Spleen (tissue), 11 donors: ENCODE measurements at regions not wholly inside any gene's neighbourhood (a gene's known extent, or its start where the extent isn't known, plus 50 kb on each side); places are given as distances from the start of the nearest gene placed in this dataset.
"Not testable (repeated sequence)": the region's sequence is repeated elsewhere in the genome, so short reads cannot be mapped to it uniquely, and the experiment has no call there.

Experiments
- DNase-seq: peaks from one replicate; pipeline ENCODE4 v3.0.0-alpha.2; 2020
- H3K27ac ChIP-seq, 8 donors: fragments of 200-600 bp; sonication (generic) in 7 of 8; 1 replicate in 4 of 8; 2 replicates in 4 of 8; pipeline versions ENCODE4 v1.5.0 to v1.8.0; 2016 to 2021; ENCODE audit warnings: inconsistent platforms in 4 of 8, mild to moderate bottlenecking in 4 of 8, moderate library complexity in 1 of 8
- H3K27me3 ChIP-seq, 7 donors: fragments of 200-600 bp; sonication (generic) in 6 of 7; replicated peaks in 1 of 7; 1 replicate in 4 of 7; 2 replicates in 3 of 7; pipeline versions ENCODE4 v1.5.0 to v1.8.0; 2016 to 2021; ENCODE audit warnings: inconsistent platforms in 3 of 7, mild to moderate bottlenecking in 1 of 7
- H3K36me3 ChIP-seq, 6 donors: fragments of 200-600 bp; sonication (generic) in 5 of 6; 1 replicate in 4 of 6; 2 replicates in 2 of 6; pipeline versions ENCODE4 v1.5.0 to v1.8.0; 2016 to 2021; ENCODE audit warnings: inconsistent platforms in 2 of 6
- H3K4me1 ChIP-seq, 6 donors: fragments of 200-600 bp; sonication (generic) in 5 of 6; 1 replicate in 3 of 6; 2 replicates in 3 of 6; pipeline versions ENCODE4 v1.5.0 to v1.8.0; 2016 to 2021; ENCODE audit warnings: inconsistent platforms in 3 of 6
- H3K4me3 ChIP-seq, 8 donors: fragments of 200-600 bp; sonication (generic) in 7 of 8; 1 replicate in 4 of 8; 2 replicates in 4 of 8; pipeline versions ENCODE4 v1.5.0 to v1.8.0; 2016 to 2021; ENCODE audit warnings: inconsistent platforms in 4 of 8, mild to moderate bottlenecking in 4 of 8, moderate library complexity in 2 of 8
- H3K9me3 ChIP-seq, 8 donors: fragments of 200-600 bp; sonication (generic) in 7 of 8; 1 replicate in 4 of 8; 2 replicates in 4 of 8; pipeline versions ENCODE4 v1.5.0 to v1.8.0; 2016 to 2021; ENCODE audit warnings: inconsistent platforms in 4 of 8
- POLR2A ChIP-seq, 3 donors: fragments of 450-650 bp; IDR thresholded peaks; one replicate each; pipeline ENCODE4 v1.5.1; 2017; ENCODE audit warnings: antibody characterized with exemption in 3 of 3, mild to moderate bottlenecking in 1 of 3
- POLR2AphosphoS5 ChIP-seq, 3 donors: sonication (generic); formaldehyde crosslinking; IDR thresholded peaks; one replicate each; pipeline ENCODE4 v1.5.1; 2017; ENCODE audit warnings: antibody characterized with exemption in 3 of 3
- WGBS, 5 donors: extraction: QIAGEN DNeasy Blood & Tissue Kit in 3 of 5; methylation state at CpG; one replicate each; pipeline versions ENCODE4 v1.1.5 to v1.1.7; 2013 to 2018; 5-methylcytosine and 5-hydroxymethylcytosine counted together
- intact Hi-C: fragments of 100-400 bp; cut with DNase I; formaldehyde crosslinking; loops from one replicate; pipeline ENCODE4 v1.15.0; 2023; ENCODE audit warnings: low total_unique reads
- TF ChIP-seq, protein P1 (sequence below), 11 experiments: fragments of 200-600 bp in 7 of 11; fragments of 450-650 bp in 4 of 11; sonication (generic) in 4 of 11; IDR thresholded peaks in 8 of 11; conservative IDR thresholded peaks in 3 of 11; 1 replicate in 7 of 11; 2 replicates in 4 of 11; pipeline versions ENCODE4 v1.4.0 to v1.8.0; 2016 to 2021; ENCODE audit warnings: antibody characterized with exemption in 11 of 11, inconsistent platforms in 4 of 11, mild to moderate bottlenecking in 1 of 11
- donor health status: healthy with polysubstance abuse.
- donor health status: DM: no; HTN: no; CAD: no; lungs with moderate emphysema.
- donor health status: DM: no; HTN: no; CAD: no.
- donor health status: Bipolar disorder and iron deficiency.
- donor health status: healthy.
- donor health status: DM: no; HTN: no; CAD: no.
- donor health status: DM: yes; HTN: yes; CAD: no.

DNA sequence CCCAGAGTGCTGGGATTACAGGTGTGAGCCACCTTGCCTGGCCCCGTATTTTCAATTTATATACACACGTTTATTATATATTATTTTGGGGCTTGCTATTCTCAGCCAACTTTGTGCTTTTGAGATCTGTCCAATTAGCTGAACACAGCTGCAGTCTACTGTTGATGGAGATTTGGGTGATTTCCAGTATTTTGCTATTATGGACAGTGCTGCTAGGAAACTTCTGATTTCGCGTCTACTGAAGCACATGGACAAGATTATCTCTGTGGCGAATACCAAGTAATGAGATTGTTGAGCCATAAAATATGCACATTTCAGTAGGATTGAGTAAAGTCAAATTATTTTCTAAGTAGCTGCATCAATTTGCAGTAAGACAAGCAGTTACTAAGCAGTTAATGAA lies 1731.2 kb upstream of the CDH6 start:
- intact Hi-C loops = no loop called here
- H3K9me3 ChIP-seq = peaks cover 0 to 13% (median 4%) of the 10 kb centered on the region in 8 donors
- H3K4me3 ChIP-seq = no peak overlapping the region
- DNase-seq = no peak
- TF ChIP-seq POLR2A (IDR thresholded peaks at IDR 0.05) (no peak), POLR2AphosphoS5 (IDR thresholded peaks at IDR 0.05) (no peak)
- TF ChIP-seq, protein P1, sequence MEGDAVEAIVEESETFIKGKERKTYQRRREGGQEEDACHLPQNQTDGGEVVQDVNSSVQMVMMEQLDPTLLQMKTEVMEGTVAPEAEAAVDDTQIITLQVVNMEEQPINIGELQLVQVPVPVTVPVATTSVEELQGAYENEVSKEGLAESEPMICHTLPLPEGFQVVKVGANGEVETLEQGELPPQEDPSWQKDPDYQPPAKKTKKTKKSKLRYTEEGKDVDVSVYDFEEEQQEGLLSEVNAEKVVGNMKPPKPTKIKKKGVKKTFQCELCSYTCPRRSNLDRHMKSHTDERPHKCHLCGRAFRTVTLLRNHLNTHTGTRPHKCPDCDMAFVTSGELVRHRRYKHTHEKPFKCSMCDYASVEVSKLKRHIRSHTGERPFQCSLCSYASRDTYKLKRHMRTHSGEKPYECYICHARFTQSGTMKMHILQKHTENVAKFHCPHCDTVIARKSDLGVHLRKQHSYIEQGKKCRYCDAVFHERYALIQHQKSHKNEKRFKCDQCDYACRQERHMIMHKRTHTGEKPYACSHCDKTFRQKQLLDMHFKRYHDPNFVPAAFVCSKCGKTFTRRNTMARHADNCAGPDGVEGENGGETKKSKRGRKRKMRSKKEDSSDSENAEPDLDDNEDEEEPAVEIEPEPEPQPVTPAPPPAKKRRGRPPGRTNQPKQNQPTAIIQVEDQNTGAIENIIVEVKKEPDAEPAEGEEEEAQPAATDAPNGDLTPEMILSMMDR (IDR thresholded peaks at IDR 0.05 in 8 of 11, conservative IDR thresholded peaks at IDR 0.05 in 3 of 11) = no peak
- WGBS, 5 donors = 64 to 84% (median 71%) methylated on average over 5 of the region's 5 CpGs
- H3K4me1 ChIP-seq = no peaks in the 10 kb centered on the region
- H3K27ac ChIP-seq = no peak overlapping the region
- H3K27me3 ChIP-seq = no peaks in the 10 kb centered on the region
- H3K36me3 ChIP-seq = no peaks in the 10 kb centered on the region

DNA sequence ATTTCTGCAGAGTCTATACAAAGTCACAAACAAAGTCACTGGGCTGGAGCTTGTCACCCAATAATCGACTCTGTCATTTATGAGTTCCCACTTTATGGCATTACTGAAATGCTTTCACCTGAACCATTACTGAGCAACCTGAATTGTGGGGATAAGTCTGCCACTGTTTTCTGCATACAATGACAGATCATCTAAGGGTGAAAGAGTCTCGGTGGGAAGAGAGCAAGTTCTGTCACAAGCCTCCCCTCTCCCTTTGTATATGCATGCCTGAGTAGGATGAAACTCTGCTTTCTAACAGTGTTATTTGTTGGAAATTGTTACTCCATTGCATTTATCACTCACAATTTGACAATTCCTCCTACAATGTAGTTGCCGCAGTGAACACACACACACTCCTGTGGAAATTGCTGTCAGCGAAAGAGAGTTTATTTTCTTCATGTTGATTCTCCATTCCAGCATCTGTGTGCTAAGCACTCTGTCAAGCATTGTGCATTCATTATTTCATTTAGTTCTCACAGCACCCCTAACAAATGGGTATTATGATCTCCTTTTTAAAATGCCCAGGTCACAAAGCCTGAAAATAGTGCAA lies 1732.4 kb upstream of the CDH6 start:
- Histone ChIP-seq H3K9me3 (peaks cover 0 to 9% (median 2%) of the 10 kb centered on the region in 8 donors), H3K36me3 (no peaks in the 10 kb centered on the region), H3K27me3 (no peaks in the 10 kb centered on the region), H3K27ac (no peak overlapping the region), H3K4me1 (no peaks in the 10 kb centered on the region), H3K4me3 (no peak overlapping the region)
- TF ChIP-seq POLR2A (IDR thresholded peaks at IDR 0.05) = no peak
- TF ChIP-seq POLR2AphosphoS5 (IDR thresholded peaks at IDR 0.05) = no peak
- TF ChIP-seq, protein P1 (IDR thresholded peaks at IDR 0.05 in 8 of 11, conservative IDR thresholded peaks at IDR 0.05 in 3 of 11) = no peak
- no peak for DNase-seq
- intact Hi-C loops = no loop called here
- WGBS, 5 donors = 77 to 82% (median 80%) methylated on average over 4 of the region's 4 CpGs

DNA sequence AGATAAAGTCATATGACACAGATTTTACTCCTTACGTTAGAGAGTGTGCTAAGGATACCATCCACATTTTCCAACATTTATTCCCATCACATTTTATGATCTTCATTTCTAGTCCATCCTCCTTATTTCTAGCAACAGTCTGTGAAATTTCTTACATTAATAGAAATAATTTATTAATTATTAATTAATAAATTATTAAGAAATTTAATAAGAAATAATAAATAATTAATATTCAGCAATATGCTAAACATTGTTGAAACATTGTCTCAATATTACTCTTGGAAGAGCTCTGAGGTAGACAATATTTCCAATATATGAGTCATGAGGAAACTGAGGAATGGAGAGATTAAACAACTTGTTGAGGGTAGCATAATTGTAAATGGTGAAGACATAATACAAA lies 1742.5 kb upstream of the CDH6 start:
- intact Hi-C loops, DNase-seq, H3K4me3 ChIP-seq: not testable (repeated sequence)

DNA sequence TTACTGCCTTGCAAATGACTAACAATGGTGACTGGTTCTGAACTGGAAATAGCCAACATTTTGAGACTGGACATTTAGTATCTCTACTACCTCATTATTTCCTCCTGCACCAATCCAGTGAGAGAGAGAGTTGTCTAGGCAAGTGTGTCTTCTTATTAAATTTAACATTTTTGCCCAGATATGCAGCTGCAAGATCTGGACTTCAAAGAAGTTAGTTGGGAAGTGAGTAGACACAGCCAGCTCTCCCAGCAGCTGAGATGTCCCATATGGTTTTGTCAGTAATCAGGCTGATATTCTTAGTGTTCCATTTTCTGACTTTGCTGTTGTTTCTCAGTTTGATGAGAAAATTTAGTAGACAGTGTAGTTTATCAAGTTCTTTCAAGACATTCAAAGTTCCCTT lies 1778.8 kb upstream of the CDH6 start:
- Histone ChIP-seq H3K4me1 (no peaks in the 10 kb centered on the region), H3K36me3 (no peaks in the 10 kb centered on the region), H3K9me3 (peaks cover 0 to 7% (median 0%) of the 10 kb centered on the region in 8 donors), H3K27ac (no peak overlapping the region), H3K27me3 (no peaks in the 10 kb centered on the region), H3K4me3 (no peak overlapping the region)
- intact Hi-C loops = no loop called here
- DNase-seq = no peak
- TF ChIP-seq, protein P1 (IDR thresholded peaks at IDR 0.05 in 8 of 11, conservative IDR thresholded peaks at IDR 0.05 in 3 of 11) = no peak
- TF ChIP-seq POLR2AphosphoS5 (IDR thresholded peaks at IDR 0.05) = no peak
- TF ChIP-seq POLR2A (IDR thresholded peaks at IDR 0.05) = no peak

More for the DNA sequence above, 1742.5 kb upstream of the CDH6 start:
- not testable (repeated sequence) for H3K36me3 ChIP-seq, H3K9me3 ChIP-seq, H3K27ac ChIP-seq, H3K4me1 ChIP-seq, H3K27me3 ChIP-seq
- 81 to 95% (median 86%) methylated on average over 1 of the region's 1 CpG for WGBS, 5 donors

DNA sequence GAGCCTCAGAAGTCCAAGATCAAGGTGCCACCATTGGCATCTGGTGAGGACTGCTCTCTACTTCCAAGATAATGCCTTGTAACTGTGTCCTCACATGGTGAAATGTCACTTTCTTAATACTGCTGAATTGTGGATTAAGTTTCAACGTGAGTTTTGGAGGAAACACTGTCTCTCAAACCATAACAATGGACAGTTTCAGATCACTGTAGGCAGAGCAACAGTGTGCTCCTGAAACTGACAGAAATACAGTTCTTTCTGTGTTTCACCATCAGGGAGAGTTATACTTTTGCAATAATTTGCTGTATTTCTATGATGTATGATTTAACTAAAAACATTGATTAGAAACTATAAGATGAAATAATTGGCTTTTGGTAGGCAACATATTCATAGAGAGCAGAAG lies 1780.5 kb upstream of the CDH6 start:
- Histone ChIP-seq H3K9me3 (peaks cover 0 to 10% (median 2%) of the 10 kb centered on the region in 8 donors), H3K4me1 (no peaks in the 10 kb centered on the region), H3K36me3 (no peaks in the 10 kb centered on the region), H3K27me3 (no peaks in the 10 kb centered on the region), H3K27ac (no peak overlapping the region), H3K4me3 (no peak overlapping the region)
- intact Hi-C loops = no loop called here
- TF ChIP-seq, protein P1 (IDR thresholded peaks at IDR 0.05 in 8 of 11, conservative IDR thresholded peaks at IDR 0.05 in 3 of 11) = no peak
- TF ChIP-seq POLR2A (IDR thresholded peaks at IDR 0.05) (no peak), POLR2AphosphoS5 (IDR thresholded peaks at IDR 0.05) (no peak)
- 9 to 44% (median 42%) methylated on average over 1 of the region's 1 CpG for WGBS, 5 donors
- DNase-seq = no peak
